ENCODE measurements at regions not wholly inside any gene's neighbourhood (a gene's known extent, or its start where the extent isn't known, plus 50 kb on each side); places are given as distances from the start of the nearest gene placed in this dataset.

DNA sequence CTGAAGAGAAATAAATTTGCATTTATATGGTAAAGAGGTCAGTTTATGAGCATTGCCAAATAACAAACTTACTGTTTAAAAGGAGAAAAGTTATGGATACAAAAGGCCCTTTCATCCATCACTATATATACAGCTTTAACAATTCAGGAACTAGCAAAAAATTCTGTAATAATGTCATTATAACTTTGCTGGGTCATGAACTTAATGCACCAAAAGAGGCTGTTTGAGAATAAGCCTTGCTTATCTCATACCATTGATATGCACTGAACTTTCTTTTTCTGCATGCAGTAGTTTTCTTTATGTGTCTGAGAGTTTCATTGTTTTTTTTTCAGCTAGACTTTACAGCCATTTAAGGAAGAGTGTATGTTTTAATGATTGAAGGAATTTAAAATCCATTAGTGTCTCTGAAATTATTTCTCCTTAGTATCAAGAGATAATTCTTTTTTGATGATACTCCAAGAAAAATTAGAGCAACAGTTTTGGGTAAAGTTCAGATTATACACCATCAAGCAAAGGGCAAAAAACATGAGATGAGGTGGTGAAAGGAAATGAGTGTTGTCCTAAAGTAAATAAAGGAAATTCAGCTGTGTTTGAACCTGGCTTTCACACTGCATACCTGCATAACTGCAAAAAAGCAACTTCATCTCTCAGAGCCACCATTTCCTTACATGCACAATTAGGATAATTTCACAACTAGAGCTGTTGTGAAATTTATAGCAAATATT lies 188.2 kb upstream of the ANO3 start:
- TF ChIP-seq, protein P1, sequence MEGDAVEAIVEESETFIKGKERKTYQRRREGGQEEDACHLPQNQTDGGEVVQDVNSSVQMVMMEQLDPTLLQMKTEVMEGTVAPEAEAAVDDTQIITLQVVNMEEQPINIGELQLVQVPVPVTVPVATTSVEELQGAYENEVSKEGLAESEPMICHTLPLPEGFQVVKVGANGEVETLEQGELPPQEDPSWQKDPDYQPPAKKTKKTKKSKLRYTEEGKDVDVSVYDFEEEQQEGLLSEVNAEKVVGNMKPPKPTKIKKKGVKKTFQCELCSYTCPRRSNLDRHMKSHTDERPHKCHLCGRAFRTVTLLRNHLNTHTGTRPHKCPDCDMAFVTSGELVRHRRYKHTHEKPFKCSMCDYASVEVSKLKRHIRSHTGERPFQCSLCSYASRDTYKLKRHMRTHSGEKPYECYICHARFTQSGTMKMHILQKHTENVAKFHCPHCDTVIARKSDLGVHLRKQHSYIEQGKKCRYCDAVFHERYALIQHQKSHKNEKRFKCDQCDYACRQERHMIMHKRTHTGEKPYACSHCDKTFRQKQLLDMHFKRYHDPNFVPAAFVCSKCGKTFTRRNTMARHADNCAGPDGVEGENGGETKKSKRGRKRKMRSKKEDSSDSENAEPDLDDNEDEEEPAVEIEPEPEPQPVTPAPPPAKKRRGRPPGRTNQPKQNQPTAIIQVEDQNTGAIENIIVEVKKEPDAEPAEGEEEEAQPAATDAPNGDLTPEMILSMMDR (conservative IDR thresholded peaks at IDR 0.05; ENCODE audit: low read depth, low read length), result no peak
- no peak for DNase-seq (ENCODE audit: low read depth)

DNA sequence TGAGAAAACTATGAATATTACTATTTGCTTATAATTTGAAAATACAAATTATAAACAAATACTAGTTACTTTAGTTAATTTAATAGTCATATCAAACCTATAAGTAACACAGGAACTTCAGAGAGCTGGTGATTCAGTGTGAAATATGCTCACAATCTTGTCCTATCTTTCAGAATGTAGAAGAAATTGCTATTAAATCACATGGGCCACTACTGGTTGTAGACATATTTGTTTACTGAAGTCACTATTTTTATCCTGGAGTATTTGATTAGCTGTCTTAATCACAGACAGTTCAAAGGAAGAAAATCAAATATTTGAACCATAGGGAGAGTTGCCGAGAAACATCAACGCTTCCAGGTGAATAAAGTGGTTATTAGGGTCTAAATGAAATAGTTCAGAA lies 187.6 kb upstream of the ANO3 start:
- H3K4me3 ChIP-seq (ENCODE audit: low read depth, low read length), result no peak overlapping the region
- TF ChIP-seq, protein P1 (conservative IDR thresholded peaks at IDR 0.05; ENCODE audit: low read depth, low read length), result no peak
- DNase-seq (ENCODE audit: low read depth), result no peak

More for the DNA sequence above, 188.2 kb upstream of the ANO3 start:
- H3K4me3 ChIP-seq (ENCODE audit: low read depth, low read length), result no peak overlapping the region

DNA sequence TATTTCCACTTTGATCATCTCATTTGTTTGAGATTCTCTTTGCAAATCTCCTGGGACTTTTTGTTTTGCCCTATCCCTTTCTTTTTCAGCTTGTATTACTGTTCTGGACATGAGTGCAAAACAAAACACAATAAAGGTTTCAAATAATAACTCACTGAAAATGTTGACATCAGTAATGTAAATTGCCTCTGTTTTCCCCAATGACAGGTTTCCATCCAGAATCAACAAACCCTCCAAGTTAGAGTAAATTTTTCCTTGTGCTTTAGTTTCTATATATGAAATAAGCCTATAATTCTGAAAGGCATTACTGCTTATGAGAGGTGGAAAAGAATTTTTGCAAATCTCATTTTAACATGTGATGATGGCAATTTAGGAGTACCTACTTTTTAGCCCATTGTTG lies 187.0 kb upstream of the ANO3 start:
- no peak overlapping the region for H3K4me3 ChIP-seq (ENCODE audit: low read depth, low read length)
- TF ChIP-seq, protein P1 (conservative IDR thresholded peaks at IDR 0.05; ENCODE audit: low read depth, low read length), result no peak
- no peak for DNase-seq (ENCODE audit: low read depth)

GRCh38 chr11:26149585-26149984 lies 182.3 kb upstream of the ANO3 start:
- no peak for DNase-seq (ENCODE audit: low read depth)
- TF ChIP-seq, protein P1 (conservative IDR thresholded peaks at IDR 0.05; ENCODE audit: low read depth, low read length), result no peak
- H3K4me3 ChIP-seq (ENCODE audit: low read depth, low read length), result no peak overlapping the region

DNA sequence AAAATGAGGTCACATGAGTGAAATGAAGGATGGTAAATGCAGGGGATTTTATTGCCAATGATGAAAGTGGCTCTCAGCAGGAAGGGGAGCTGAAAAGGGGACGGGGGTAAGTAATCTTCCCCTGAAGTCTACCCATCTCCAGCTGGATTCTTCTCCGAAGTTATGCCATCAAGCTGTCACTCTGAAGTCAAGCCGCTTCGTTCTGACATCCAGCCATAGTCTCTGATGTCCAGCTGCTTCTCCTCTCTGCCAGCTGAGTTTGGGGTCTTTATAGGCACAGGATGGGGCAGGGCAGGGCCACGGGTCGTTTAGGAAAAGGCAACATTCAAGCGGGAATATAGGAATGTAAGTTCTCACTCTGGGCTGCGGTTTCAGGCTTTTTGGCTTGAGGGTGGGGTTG lies 181.9 kb upstream of the ANO3 start:
- DNase-seq (ENCODE audit: low read depth), result no peak
- no peak overlapping the region for H3K4me3 ChIP-seq (ENCODE audit: low read depth, low read length)
- TF ChIP-seq, protein P1 (conservative IDR thresholded peaks at IDR 0.05; ENCODE audit: low read depth, low read length), result no peak

GRCh38 chr11:26158251-26158650 lies 173.7 kb upstream of the ANO3 start:
- H3K4me3 ChIP-seq (ENCODE audit: low read depth, low read length), result no peak overlapping the region
- TF ChIP-seq, protein P1 (conservative IDR thresholded peaks at IDR 0.05; ENCODE audit: low read depth, low read length), result no peak
- peak; percentile 16 for DNase-seq (ENCODE audit: low read depth)

GRCh38 chr11:26162291-26162690 lies 169.6 kb upstream of the ANO3 start:
- TF ChIP-seq, protein P1 (conservative IDR thresholded peaks at IDR 0.05; ENCODE audit: low read depth, low read length), result no peak

More at GRCh38 chr11:26162291-26162690, 169.6 kb upstream of the ANO3 start:
- no peak overlapping the region for H3K4me3 ChIP-seq (ENCODE audit: low read depth, low read length)
- no peak for DNase-seq (ENCODE audit: low read depth)

Measured in epithelial cell of proximal tubule (primary cell).